ENCODE measurements at regions not wholly inside any gene's neighbourhood (a gene's known extent, or its start where the extent isn't known, plus 50 kb on each side); places are given as distances from the start of the nearest gene placed in this dataset.

DNA sequence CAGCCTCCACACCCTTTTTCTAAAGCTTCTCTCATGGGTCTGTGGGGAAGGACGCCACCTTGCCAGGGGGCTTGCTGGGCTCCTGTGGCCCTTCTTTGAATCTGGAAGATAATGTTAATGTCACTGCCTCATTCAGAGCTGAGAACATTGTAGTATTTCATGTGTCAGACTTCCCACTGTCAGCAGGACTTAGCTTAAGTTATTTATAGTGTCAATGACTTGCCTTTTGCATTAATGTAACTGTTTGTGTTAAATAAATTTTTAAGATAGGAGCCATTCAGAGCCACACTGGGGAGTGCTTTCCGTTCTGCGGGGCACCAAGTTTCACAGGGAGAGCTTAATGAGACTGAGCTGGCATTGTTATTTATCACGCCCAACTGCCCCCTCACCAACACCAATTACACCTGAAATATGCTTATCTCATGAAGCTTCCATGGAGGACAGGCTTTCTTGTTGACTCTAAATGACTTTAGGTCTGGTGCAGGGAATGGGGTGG is 226.9 kb upstream of the UBL3 start:
- Mint-ChIP-seq H3K27ac (ENCODE audit: low read depth, unreplicated experiment) (no peak overlapping the region), H3K4me1 (ENCODE audit: insufficient read depth, unreplicated experiment) (peaks cover 5% of the 10 kb centered on the region), H3K9me3 (ENCODE audit: unreplicated experiment) (no peaks in the 10 kb centered on the region), H3K27me3 (ENCODE audit: insufficient read depth, unreplicated experiment) (no peaks in the 10 kb centered on the region), H3K4me3 (ENCODE audit: unreplicated experiment) (no peak overlapping the region), H3K36me3 (ENCODE audit: insufficient read depth, unreplicated experiment) (peaks cover 7% of the 10 kb centered on the region)
- intact Hi-C loops (cut with micrococcal nuclease), result no loop called here
- BruUV-seq (replicated peaks), result no TSS peak
- DNase-seq (ENCODE audit: unreplicated experiment), result no peak
- POLR2A ChIA-PET, result interaction anchor here (0.6 kb wide), 1 partner anchor 8 kb away, joined by 3 read pairs; no protein-coding TSS in a partner anchor
- no peak for TF ChIP-seq CTCF (IDR thresholded peaks at IDR 0.05; ENCODE audit: unreplicated experiment)
- CTCF ChIA-PET, result no interaction called here

DNA sequence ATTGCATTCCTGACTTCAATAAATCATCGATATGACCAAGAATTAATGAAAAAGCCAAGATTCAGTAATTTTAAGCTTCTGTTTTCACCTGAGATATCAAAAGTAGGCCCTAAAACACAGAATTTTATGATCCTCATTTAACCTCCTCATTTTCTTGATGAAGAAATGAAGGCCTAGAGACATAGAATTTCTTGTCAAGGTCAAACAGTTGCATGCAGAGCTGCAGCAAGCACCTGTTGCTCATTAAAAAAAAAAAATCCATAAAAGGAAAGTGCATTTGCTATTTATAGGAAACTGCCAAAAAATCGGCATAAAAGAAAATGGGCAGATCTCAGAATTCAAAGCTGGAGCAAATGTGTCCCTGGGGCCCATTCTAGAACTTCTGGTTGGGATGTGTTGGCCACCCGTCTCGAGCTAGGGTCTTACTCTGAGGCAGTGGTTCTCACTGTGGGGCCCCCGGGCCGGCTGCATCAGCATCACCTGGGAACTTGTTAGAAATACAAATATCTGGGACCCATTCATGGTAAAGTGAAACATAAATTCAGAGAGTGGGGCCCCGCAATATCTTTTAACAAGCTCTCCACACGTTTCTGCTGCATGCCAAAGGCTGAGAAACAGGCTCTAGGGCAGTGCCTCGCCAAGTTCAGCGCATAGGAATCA is 224.7 kb upstream of the UBL3 start:
- CTCF ChIA-PET, result no interaction called here
- Mint-ChIP-seq H3K4me1 (ENCODE audit: insufficient read depth, unreplicated experiment) (peaks cover 5% of the 10 kb centered on the region), H3K27ac (ENCODE audit: low read depth, unreplicated experiment) (no peak overlapping the region), H3K4me3 (ENCODE audit: unreplicated experiment) (no peak overlapping the region), H3K9me3 (ENCODE audit: unreplicated experiment) (no peaks in the 10 kb centered on the region), H3K27me3 (ENCODE audit: insufficient read depth, unreplicated experiment) (no peaks in the 10 kb centered on the region), H3K36me3 (ENCODE audit: insufficient read depth, unreplicated experiment) (peaks cover 7% of the 10 kb centered on the region)
- intact Hi-C loops (cut with micrococcal nuclease), result no loop called here
- no peak for DNase-seq (ENCODE audit: unreplicated experiment)
- TF ChIP-seq CTCF (IDR thresholded peaks at IDR 0.05; ENCODE audit: unreplicated experiment), result no peak
- BruUV-seq (replicated peaks), result no TSS peak
- POLR2A ChIA-PET, result interaction anchor here (0.5 to 1.5 kb wide), 3 partner anchors 173 to 508 kb away, joined by 3 to 4 read pairs (median 3); no protein-coding TSS in a partner anchor

GRCh38 chr13:30074431-30074830 is 224.0 kb upstream of the UBL3 start:
- BruUV-seq (replicated peaks), result no TSS peak
- ChIA-PET POLR2A (interaction anchor here (0.7 kb wide), 1 partner anchor 507 kb away, joined by 3 read pairs; no protein-coding TSS in a partner anchor), CTCF (interaction anchor here (0.6 kb wide), 1 partner anchor 37 kb away, joined by 3 read pairs; no protein-coding TSS in a partner anchor)
- Mint-ChIP-seq H3K27ac (ENCODE audit: low read depth, unreplicated experiment) (no peak overlapping the region), H3K36me3 (ENCODE audit: insufficient read depth, unreplicated experiment) (peaks cover 7% of the 10 kb centered on the region), H3K9me3 (ENCODE audit: unreplicated experiment) (no peaks in the 10 kb centered on the region), H3K27me3 (ENCODE audit: insufficient read depth, unreplicated experiment) (no peaks in the 10 kb centered on the region), H3K4me3 (ENCODE audit: unreplicated experiment) (no peak overlapping the region), H3K4me1 (ENCODE audit: insufficient read depth, unreplicated experiment) (peaks cover 5% of the 10 kb centered on the region)
- intact Hi-C loops (cut with micrococcal nuclease), result no loop called here
- DNase-seq (ENCODE audit: unreplicated experiment), result no peak
- no peak for TF ChIP-seq CTCF (IDR thresholded peaks at IDR 0.05; ENCODE audit: unreplicated experiment)

DNA sequence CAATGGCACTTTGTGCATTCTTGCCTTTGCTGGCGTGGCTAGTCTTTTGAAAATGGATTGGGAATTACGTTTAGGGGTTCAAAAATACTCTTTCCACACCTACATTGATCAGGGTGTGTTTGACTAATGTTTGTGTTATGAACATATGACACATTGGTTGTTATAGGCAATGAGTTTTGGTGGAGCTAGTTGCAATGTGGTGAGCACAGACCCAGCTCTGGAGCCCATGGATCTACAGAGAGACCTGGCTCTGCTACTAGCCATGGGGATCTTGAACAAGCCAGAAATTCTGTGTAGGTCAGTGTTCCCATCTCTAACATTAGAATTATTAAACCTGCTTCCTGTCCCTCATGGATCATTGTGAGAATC is 222.4 kb upstream of the UBL3 start:
- no peaks in the 10 kb centered on the region for H3K27me3 Mint-ChIP-seq (ENCODE audit: insufficient read depth, unreplicated experiment)
- peak overlapping the region; percentile 61 for H3K27ac Mint-ChIP-seq (ENCODE audit: low read depth, unreplicated experiment)
- ChIA-PET CTCF (interaction anchor here (0.5 to 1.3 kb wide), 4 partner anchors 30 to 1748 kb away, joined by 3 to 5 read pairs (median 3); no protein-coding TSS in a partner anchor), POLR2A (interaction anchor here (0.9 to 1.6 kb wide), 6 partner anchors 11 to 226 kb away, joined by 3 to 8 read pairs (median 4); partner anchors contain the start of gene UBL3)
- BruUV-seq (replicated peaks), result no TSS peak
- intact Hi-C loops (cut with micrococcal nuclease), result no loop called here
- peaks cover 3% of the 10 kb centered on the region for H3K36me3 Mint-ChIP-seq (ENCODE audit: insufficient read depth, unreplicated experiment)
- H3K4me3 Mint-ChIP-seq (ENCODE audit: unreplicated experiment), result no peak overlapping the region
- H3K4me1 Mint-ChIP-seq (ENCODE audit: insufficient read depth, unreplicated experiment), result peaks cover 5% of the 10 kb centered on the region
- TF ChIP-seq CTCF (IDR thresholded peaks at IDR 0.05; ENCODE audit: unreplicated experiment), result no peak
- no peaks in the 10 kb centered on the region for H3K9me3 Mint-ChIP-seq (ENCODE audit: unreplicated experiment)
- DNase-seq (ENCODE audit: unreplicated experiment), result no peak

All from MCF 10A (cell line).